ENCODE measurements at regions not wholly inside any gene's neighbourhood (a gene's known extent, or its start where the extent isn't known, plus 50 kb on each side); places are given as distances from the start of the nearest gene placed in this dataset.

GRCh38 chr3:48088056-48088748 is 72.0 kb upstream of the MAP4 start:
- WGBS, 5 donors: 0 to 1% (median 1%) methylated on average over 21 to 40 of the region's 40 CpGs
- Histone ChIP-seq H3K36me3 (peaks cover 0 to 20% (median 0%) of the 10 kb centered on the region in 6 donors), H3K4me3 (peak overlapping the region; percentile 62 to 97 (median 92)), H3K27me3 (replicated peaks in 1 of 7) (no peaks in the 10 kb centered on the region), H3K9me3 (no peaks in the 10 kb centered on the region), H3K27ac (peak overlapping the region; percentile 80 to 98 (median 96)), H3K4me1 (peaks cover 13 to 54% (median 34%) of the 10 kb centered on the region in 6 donors)
- intact Hi-C loops (cut with DNase I; ENCODE audit: low total_unique reads): no loop called here
- no peak for TF ChIP-seq POLR2AphosphoS5 (IDR thresholded peaks at IDR 0.05)
- TF ChIP-seq CTCF (IDR thresholded peaks at IDR 0.05 in 8 of 11, conservative IDR thresholded peaks at IDR 0.05 in 3 of 11): no peak
- TF ChIP-seq POLR2A (IDR thresholded peaks at IDR 0.05): no peak
- DNase-seq: no peak

- Histone ChIP-seq H3K4me3 (peak overlapping the region in 2 of 8 donors; percentile 91 to 97), H3K27ac (peak overlapping the region; percentile 40 to 98 (median 94)), H3K27me3 (replicated peaks in 1 of 7) (no peaks in the 10 kb centered on the region), H3K4me1 (peaks cover 13 to 69% (median 40%) of the 10 kb centered on the region in 6 donors), H3K9me3 (no peaks in the 10 kb centered on the region), H3K36me3 (peaks cover 0 to 20% (median 0%) of the 10 kb centered on the region in 6 donors)
- no peak for TF ChIP-seq POLR2A (IDR thresholded peaks at IDR 0.05)
- no peak for TF ChIP-seq POLR2AphosphoS5 (IDR thresholded peaks at IDR 0.05)
- no peak for TF ChIP-seq CTCF (IDR thresholded peaks at IDR 0.05 in 8 of 11, conservative IDR thresholded peaks at IDR 0.05 in 3 of 11)
- intact Hi-C loops (cut with DNase I; ENCODE audit: low total_unique reads): no loop called here
- DNase-seq: no peak
These were observed 70.5 kb upstream of the MAP4 start for GRCh38 chr3:48086705-48087104.

GRCh38 chr3:48084929-48085328 is 68.7 kb upstream of the MAP4 start:
- Histone ChIP-seq H3K27ac (peak overlapping the region in 5 of 8 donors; percentile 10 to 98 (median 34)), H3K4me3 (no peak overlapping the region), H3K4me1 (peaks cover 17 to 76% (median 49%) of the 10 kb centered on the region in 6 donors), H3K36me3 (peaks cover 0 to 32% (median 0%) of the 10 kb centered on the region in 6 donors), H3K27me3 (replicated peaks in 1 of 7) (no peaks in the 10 kb centered on the region), H3K9me3 (no peaks in the 10 kb centered on the region)
- no peak for DNase-seq
- intact Hi-C loops (cut with DNase I; ENCODE audit: low total_unique reads): no loop called here
- 49 to 91% (median 76%) methylated on average over 1 of the region's 1 CpG for WGBS, 5 donors
- no peak for TF ChIP-seq POLR2A (IDR thresholded peaks at IDR 0.05)
- TF ChIP-seq POLR2AphosphoS5 (IDR thresholded peaks at IDR 0.05): no peak
- TF ChIP-seq CTCF (IDR thresholded peaks at IDR 0.05 in 8 of 11, conservative IDR thresholded peaks at IDR 0.05 in 3 of 11): no peak

GRCh38 chr3:48084170-48084569 is 68.0 kb upstream of the MAP4 start:
- H3K27ac ChIP-seq: peak overlapping the region in 4 of 8 donors; percentile 22 to 98 (median 65)
- 67 to 85% (median 80%) methylated on average over 2 of the region's 2 CpGs for WGBS, 5 donors
- H3K27me3 ChIP-seq (replicated peaks in 1 of 7): no peaks in the 10 kb centered on the region
- peaks cover 0 to 40% (median 0%) of the 10 kb centered on the region in 6 donors for H3K36me3 ChIP-seq
- H3K9me3 ChIP-seq: no peaks in the 10 kb centered on the region
- no peak for TF ChIP-seq POLR2A (IDR thresholded peaks at IDR 0.05)
- TF ChIP-seq CTCF (IDR thresholded peaks at IDR 0.05 in 8 of 11, conservative IDR thresholded peaks at IDR 0.05 in 3 of 11): no peak
- no peak for TF ChIP-seq POLR2AphosphoS5 (IDR thresholded peaks at IDR 0.05)
- H3K4me3 ChIP-seq: no peak overlapping the region
- intact Hi-C loops (cut with DNase I; ENCODE audit: low total_unique reads): no loop called here
- DNase-seq: no peak
- H3K4me1 ChIP-seq: peaks cover 17 to 72% (median 43%) of the 10 kb centered on the region in 6 donors

Measured in spleen (tissue), 11 donors.